Fibroblast of lung (primary cell): ENCODE measurements at regions not wholly inside any gene's neighbourhood (a gene's known extent, or its start where the extent isn't known, plus 50 kb on each side); places are given as distances from the start of the nearest gene placed in this dataset.
"Not testable (repeated sequence)": the region's sequence is repeated elsewhere in the genome, so short reads cannot be mapped to it uniquely, and the experiment has no call there.

ENCODE experiments used
- DNase-seq, 2 donors: peaks; one replicate each; pipeline versions ENCODE4 v3.0.0 to v3.0.0-alpha.2; 2010; ENCODE audit warnings: low read depth in 2 of 2
- H2AFZ ChIP-seq: 2 replicates; pipeline ENCODE4 v1.5.1; 2012; ENCODE audit warnings: low read length, control low read depth, inconsistent platforms
- H3K27ac ChIP-seq: 2 replicates; pipeline ENCODE4 v1.5.1; 2011; ENCODE audit warnings: low read length, control low read depth; ENCODE audit not compliant: insufficient read depth
- H3K27me3 ChIP-seq: 2 replicates; pipeline ENCODE4 v1.5.1; 2011; ENCODE audit warnings: mild to moderate bottlenecking, low read length; ENCODE audit not compliant: control insufficient read depth, insufficient read depth
- H3K36me3 ChIP-seq: 2 replicates; pipeline ENCODE4 v1.5.1; 2011; ENCODE audit warnings: low read length; ENCODE audit not compliant: control insufficient read depth, insufficient read depth
- H3K4me1 ChIP-seq: 2 replicates; pipeline ENCODE4 v1.5.1; 2011; ENCODE audit warnings: low read length; ENCODE audit not compliant: control insufficient read depth, insufficient read depth; ENCODE audit errors: extremely low read depth
- H3K4me2 ChIP-seq: 2 replicates; pipeline ENCODE4 v1.5.1; 2011; ENCODE audit warnings: low read length, control low read depth; ENCODE audit not compliant: insufficient read depth; ENCODE audit errors: extremely low read depth
- H3K4me3 ChIP-seq, 4 experiments: fragments of 200-600 bp in 1 of 4; sonication (generic) in 1 of 4; replicated peaks in 1 of 4; 2 replicates each; pipeline ENCODE4 v1.5.1; 2011 to 2016; ENCODE audit warnings: low read length in 4 of 4, low read depth in 3 of 4, mild to moderate bottlenecking in 3 of 4, control low read depth in 2 of 4, inconsistent platforms in 1 of 4, mixed read lengths in 1 of 4; ENCODE audit not compliant: insufficient read depth in 1 of 4; ENCODE audit errors: control extremely low read depth in 1 of 4
- H3K79me2 ChIP-seq: 2 replicates; pipeline ENCODE4 v1.5.1; 2012; ENCODE audit warnings: mild to moderate bottlenecking, low read length, inconsistent platforms; ENCODE audit not compliant: control insufficient read depth, insufficient read depth
- H3K9ac ChIP-seq: 2 replicates; pipeline ENCODE4 v1.5.1; 2011; ENCODE audit warnings: mild to moderate bottlenecking, low read length, control low read depth; ENCODE audit not compliant: insufficient read depth
- H3K9me3 ChIP-seq: 2 replicates; pipeline ENCODE4 v1.5.1; 2012; ENCODE audit warnings: low read depth, low read length; ENCODE audit not compliant: control insufficient read depth, insufficient read depth
- H4K20me1 ChIP-seq: 2 replicates; pipeline ENCODE4 v1.5.1; 2011; ENCODE audit warnings: low read length; ENCODE audit not compliant: control insufficient read depth, insufficient read depth; ENCODE audit errors: extremely low read depth
- CTCF ChIP-seq, 2 donors: IDR thresholded peaks in 1 of 2; conservative IDR thresholded peaks in 1 of 2; 1 replicate in 1 of 2; 2 replicates in 1 of 2; pipeline ENCODE4 v1.5.1; 2011 to 2012; ENCODE audit warnings: low read length in 2 of 2, control low read depth in 1 of 2, inconsistent platforms in 1 of 2, low read depth in 1 of 2, mild to moderate bottlenecking in 1 of 2
- EZH2 ChIP-seq: IDR thresholded peaks from 2 replicates; pipeline ENCODE4 v1.5.1; 2012; ENCODE audit warnings: low read length, control low read depth, mild to moderate bottlenecking; ENCODE audit errors: missing control alignments

- H4K20me1 ChIP-seq, result no peaks in the 10 kb centered on the region
- no peaks in the 10 kb centered on the region for H3K4me1 ChIP-seq
- H3K9me3 ChIP-seq, result no peaks in the 10 kb centered on the region
- no peaks in the 10 kb centered on the region for H3K27me3 ChIP-seq
- no peak overlapping the region for H2AFZ ChIP-seq
- H3K79me2 ChIP-seq, result no peaks in the 10 kb centered on the region
- H3K9ac ChIP-seq, result no peak overlapping the region
- DNase-seq, result no peak
- TF ChIP-seq EZH2 (no peak), CTCF (conservative IDR thresholded peaks at IDR 0.05 in 1 of 2, IDR thresholded peaks at IDR 0.05 in 1 of 2; ENCODE audit: low read depth in 1 of 2, low read length in 2 of 2) (no peak)
- H3K27ac ChIP-seq, result no peak overlapping the region
- H3K4me3 ChIP-seq, result no peak overlapping the region
- H3K4me2 ChIP-seq, result no peak overlapping the region
- no peaks in the 10 kb centered on the region for H3K36me3 ChIP-seq
Observed at GRCh38 chr4:77525538-77525937, 80.1 kb upstream of the CXCL13 start.

- not testable (repeated sequence) for H3K4me2 ChIP-seq, H4K20me1 ChIP-seq, H3K27ac ChIP-seq, DNase-seq, H3K9me3 ChIP-seq, H2AFZ ChIP-seq, H3K27me3 ChIP-seq, H3K4me3 ChIP-seq, H3K9ac ChIP-seq, H3K36me3 ChIP-seq, H3K79me2 ChIP-seq, H3K4me1 ChIP-seq
Observed at GRCh38 chr4:77527900-77528299, 77.7 kb upstream of the CXCL13 start.

GRCh38 chr4:77538144-77538543 is 67.5 kb upstream of the CXCL13 start:
- no peak overlapping the region for H3K4me3 ChIP-seq
- no peaks in the 10 kb centered on the region for H3K9me3 ChIP-seq
- no peaks in the 10 kb centered on the region for H3K4me1 ChIP-seq
- no peaks in the 10 kb centered on the region for H3K27me3 ChIP-seq
- no peak overlapping the region for H3K27ac ChIP-seq
- no peak overlapping the region for H3K9ac ChIP-seq
- H3K79me2 ChIP-seq, result no peaks in the 10 kb centered on the region
- no peak overlapping the region for H2AFZ ChIP-seq
- H4K20me1 ChIP-seq, result no peaks in the 10 kb centered on the region
- H3K4me2 ChIP-seq, result no peak overlapping the region
- TF ChIP-seq CTCF (conservative IDR thresholded peaks at IDR 0.05 in 1 of 2, IDR thresholded peaks at IDR 0.05 in 1 of 2; ENCODE audit: low read depth in 1 of 2, low read length in 2 of 2), result no peak
- TF ChIP-seq EZH2, result no peak
- peak; percentile 76 to 79 for DNase-seq
- H3K36me3 ChIP-seq, result no peaks in the 10 kb centered on the region
